Activated CD4-positive, CD25-positive, alpha-beta regulatory T cell (primary cell): ENCODE measurements at regions not wholly inside any gene's neighbourhood (a gene's known extent, or its start where the extent isn't known, plus 50 kb on each side); places are given as distances from the start of the nearest gene placed in this dataset.

Experiments
- DNase-seq, 4 experiments: peaks; one replicate each; lab custom pipeline; 2025; lab: John Stamatoyannopoulos, UW

DNA sequence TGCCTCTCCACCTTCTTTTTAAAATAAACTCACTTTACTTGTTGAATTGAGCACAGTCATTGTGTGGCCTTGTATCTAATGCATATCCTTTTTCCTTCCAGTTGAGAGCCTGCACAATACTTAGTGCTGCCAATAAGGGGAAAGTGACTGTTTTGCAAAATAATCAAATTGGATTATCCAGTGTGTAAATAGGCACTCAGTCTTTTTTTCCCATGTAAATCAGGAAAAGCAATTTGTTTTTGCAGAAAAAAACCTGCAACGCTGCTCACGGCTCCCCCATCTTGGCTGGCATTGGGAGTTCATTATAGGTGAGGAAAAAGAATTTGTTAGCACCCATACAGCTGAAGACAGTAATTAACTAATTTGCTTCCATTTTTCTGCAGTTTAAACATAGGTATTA lies 299.9 kb downstream of the CSNK1G3 start:
- DNase-seq, result no peak

DNA sequence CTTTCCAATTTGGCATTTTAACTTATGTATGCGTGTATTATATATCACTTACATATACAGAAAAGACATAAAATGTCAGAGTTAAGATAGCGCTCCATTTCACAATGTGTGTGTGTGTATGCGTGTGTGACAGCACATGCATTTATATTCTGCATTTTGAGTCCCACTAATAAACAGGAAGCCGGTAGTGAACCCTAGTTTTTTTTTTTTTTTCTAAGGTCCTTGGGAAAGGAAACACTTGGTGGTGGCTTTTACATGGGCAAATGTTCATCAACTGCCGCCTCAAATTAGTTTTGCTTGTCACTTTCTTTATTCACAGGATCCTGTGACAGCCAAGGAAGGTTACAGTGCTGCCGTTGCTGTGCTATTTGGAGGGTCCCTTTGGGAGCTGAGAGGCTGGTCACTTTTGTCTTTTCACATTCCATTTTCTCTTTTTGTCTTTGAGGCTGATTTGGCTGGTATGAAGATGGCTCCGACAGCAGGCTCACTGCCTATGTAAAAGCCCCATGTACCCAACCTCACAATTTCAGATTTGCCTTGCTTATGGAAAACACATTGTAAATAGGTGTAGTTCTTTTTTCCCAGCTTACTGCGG lies 298.9 kb downstream of the CSNK1G3 start:
- DNase-seq, result no peak

DNA sequence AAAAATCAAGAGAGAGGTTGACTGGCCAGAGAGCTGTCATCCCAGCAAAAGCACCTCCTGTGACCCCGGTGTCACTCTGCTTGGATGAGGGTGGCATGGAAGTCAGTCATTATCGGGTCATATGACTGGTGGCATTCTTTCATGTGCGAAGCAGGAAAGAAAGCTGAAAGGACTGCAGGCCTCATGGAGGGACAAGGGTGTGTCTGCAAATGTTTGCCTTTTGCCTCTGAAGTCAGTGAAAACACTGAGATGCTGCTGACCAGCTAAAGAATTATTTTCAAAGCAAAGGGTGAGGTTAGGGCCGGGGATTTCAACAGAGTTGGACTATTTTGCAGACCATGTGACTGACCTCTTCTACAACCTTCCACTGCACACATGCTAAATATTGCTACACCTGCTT lies 298.3 kb downstream of the CSNK1G3 start:
- DNase-seq, result no peak

DNA sequence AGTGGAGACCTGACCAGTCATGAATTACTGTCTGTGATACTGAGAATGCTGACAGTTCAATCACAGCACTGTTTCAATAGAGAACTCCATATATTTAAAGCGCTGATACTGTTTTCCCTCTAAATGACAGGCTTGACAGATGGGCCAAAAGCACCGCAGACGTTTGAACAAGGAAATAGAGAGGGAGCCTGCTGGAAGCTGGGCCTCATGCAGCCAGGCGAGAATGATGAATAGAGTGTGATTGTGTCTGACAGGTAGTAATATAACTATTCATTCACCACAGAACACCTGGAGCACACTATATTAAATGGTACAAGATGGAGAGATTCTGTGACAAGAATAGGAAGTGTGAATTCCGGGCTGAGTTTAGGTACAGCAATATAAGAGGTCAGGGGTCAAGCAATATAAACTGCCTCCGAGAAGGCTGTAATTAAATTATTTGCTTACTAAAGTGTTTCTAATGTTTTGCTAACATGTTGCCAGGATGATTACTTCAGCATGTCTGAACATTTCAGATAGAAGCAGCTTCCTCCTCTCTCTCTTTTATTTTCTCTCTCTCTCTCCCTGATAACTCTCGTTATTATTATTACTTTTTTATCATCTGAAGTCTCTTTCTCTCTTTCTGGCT lies 297.7 kb downstream of the CSNK1G3 start:
- DNase-seq, result no peak

DNA sequence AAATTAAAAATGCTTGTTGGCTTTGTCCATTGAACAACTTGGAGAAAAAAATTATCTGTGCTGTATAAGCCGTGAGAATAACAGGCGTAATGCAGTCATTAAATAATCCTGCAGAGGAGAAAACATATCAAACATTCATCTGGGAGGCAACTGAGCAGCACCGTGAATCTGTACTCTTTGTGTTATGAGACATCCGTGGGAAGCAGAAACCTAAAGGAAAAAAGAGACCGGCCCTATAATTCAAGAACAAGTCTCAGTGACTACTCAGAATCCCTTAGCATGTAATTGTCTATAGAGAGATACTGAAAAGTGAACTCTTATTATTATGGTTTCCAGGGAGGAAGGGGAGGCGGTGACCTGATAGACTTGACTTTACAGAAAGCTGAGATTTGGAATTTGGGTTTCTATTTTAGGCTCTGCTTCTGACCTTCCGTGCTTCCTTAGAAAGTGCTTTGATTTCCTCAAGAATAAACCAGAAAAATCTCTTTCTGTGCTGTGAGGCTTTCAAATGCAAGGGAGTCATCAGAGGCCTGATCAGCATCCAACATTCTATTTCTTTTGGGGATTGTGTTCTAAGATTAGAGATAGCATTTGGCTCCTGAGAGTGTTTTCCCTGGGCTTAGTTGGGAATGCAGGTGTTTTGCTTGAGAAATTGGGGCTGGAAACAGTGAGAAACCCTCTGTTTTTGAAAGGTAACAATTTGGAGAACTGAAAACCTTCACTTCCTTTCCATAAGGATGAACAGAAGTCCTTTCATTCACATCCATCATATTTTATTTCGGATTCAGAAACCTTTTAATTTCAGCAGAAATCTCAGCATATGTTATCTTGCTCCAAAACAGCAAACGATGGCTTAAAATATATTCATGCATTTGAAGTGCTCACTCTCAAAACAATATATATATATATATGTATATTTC lies 296.7 kb downstream of the CSNK1G3 start:
- DNase-seq, result no peak

DNA sequence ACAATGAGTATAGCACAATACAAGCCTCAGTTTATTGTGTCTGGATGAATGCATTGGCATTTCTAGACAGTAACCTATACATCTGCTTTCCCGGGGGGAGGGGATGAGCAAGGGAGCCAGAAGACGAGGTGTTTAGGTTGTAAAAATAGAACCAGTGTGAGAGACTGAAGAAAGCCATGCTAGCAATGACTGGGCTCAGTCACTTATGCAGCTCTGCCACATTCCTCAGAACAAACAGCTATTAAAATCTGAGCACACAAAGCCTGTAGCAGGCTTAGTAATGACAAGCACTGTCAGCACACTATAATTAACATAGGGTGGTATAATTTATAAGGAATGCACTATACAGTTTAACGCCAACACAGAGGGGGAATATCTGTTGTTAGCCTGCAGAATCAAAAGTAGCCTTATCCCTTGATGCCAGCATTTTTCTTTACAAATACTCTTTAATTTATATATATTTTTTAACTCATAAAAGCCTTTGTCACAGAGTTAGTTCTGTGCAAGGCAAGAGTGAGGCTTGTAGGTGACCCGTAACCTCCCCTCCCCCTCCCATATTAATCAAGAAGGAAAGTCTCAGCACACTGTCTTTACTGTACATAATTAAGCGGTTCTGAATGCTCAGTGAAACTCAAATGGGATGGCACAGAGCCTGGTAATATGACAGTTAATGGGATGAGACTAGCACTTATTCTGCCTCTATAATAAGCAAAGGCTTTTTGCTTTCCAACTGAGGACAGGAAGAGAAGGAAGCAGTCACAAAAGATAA lies 295.4 kb downstream of the CSNK1G3 start:
- DNase-seq, result no peak

DNA sequence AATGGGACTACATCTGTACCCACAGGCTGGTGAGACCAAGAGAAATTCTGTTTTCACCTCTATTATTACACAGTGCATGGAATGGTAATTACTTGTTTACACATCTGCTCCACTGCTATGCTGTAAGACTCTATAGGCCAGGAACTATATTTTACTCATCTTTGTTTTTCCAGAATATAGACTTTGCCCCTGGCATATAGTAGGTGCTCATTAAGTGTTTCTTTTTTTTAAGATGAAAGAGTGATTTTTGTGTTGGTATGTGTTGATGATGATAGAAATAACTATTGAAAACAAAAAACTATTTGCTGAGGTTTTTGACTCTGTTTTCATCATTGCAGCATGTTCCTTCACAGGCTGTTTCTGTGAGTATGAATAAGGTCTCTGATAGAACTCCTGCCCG lies 294.7 kb downstream of the CSNK1G3 start:
- DNase-seq, result no peak

DNA sequence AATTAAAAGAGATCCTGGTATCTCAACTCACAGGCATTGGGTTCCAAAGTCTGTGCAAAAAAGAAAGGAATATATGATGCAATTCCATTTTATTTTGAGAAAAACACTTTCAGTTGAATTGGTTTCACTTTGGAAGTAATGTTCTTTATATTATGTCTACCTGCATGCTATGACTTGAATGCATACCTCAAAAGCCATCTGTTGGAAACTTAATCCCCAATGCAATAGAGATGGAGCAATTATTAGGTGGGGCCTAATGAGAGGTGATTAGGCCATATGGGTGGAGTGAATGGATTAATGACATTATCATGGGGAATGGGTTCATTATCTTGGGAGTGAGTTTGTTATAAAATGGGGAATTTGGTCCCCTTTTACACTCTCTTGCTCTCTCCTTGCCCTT lies 293.3 kb downstream of the CSNK1G3 start:
- no peak for DNase-seq

DNA sequence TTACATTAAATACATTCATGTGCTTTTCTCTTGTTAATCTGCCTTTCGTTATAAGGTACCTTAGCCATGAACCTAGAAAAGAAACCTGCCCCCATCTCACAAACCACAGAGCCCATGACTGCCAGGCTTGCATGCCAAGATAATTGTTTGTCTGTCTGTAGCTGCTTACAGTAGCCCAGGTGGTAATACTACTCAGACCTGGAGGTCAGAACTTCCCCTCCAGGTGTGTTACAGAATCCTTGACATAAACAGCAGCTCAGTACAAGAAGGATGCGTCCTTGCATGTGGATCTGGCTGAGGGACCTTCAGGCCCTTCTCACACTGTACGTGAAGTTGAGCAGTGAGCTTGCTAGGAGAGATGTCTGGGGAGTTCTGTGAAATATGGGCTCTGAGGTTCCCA lies 291.4 kb downstream of the CSNK1G3 start:
- no peak for DNase-seq

DNA sequence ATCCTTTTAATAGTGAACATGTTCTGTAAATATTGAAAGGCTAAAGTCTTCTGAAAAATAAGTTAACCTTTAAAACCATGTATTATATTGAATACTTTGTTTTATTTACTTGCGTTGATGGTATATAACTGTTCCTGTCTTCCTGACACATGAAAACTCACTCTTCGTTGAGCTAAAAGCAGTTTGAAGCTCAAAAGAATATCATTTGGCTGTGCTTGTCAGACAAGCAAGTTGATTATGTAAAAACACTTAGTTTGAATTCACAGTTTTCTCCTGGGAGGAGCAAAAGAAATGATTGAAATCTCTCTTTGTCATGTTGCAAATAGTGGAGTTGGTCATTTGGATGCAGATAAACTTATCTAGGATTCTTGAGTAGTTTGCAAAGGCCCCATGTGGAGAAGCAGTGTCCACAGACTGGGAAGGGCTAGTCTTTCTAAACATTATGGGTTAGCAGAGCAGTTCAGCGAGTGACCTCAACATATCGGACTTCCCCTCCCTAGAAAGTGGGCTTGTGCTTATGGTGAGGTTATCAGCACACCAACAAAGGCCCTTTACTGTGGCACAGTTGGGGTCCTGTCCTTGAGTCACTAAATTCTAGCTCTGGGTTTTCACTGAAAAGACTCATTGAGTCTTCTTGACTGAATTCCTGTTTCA lies 290.4 kb downstream of the CSNK1G3 start:
- DNase-seq, result no peak

DNA sequence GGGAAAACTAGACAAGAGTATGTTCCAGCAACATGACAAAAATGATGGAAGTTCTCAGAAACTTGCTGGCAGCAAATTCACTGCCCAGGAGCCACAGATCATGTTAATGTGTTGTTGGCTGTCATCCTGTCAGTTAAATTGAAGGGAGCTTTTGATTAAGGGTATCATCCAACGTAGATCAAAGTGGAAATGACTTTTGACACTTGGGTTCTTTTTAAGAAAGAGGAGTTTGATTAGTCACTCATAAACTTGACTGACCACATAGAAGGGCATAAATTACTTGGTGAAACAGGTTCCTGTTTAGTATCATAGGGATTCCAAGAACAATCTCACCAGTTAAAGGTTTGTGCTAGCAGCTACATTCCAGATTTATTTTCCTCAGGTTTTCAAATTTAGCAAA lies 288.7 kb downstream of the CSNK1G3 start:
- no peak for DNase-seq

DNA sequence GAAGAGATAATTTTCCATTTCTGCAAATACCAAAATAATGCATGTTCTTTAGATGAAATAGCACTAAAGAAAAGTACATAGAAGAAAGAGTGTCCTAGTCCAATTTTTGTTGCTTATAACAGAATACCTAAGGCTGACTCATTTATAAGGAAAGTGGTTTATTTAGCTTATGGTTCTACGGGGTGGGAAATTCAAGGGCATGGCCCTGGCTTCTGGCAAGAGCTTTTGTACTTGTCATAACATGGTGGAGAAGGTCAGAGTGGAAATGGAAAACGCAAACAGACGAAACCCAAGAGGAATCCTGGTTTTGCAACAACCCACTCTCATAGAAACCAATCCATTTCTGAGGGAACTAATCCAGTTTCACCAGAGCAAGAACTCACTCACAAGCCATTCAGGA lies 283.7 kb downstream of the CSNK1G3 start:
- DNase-seq, result no peak

DNA sequence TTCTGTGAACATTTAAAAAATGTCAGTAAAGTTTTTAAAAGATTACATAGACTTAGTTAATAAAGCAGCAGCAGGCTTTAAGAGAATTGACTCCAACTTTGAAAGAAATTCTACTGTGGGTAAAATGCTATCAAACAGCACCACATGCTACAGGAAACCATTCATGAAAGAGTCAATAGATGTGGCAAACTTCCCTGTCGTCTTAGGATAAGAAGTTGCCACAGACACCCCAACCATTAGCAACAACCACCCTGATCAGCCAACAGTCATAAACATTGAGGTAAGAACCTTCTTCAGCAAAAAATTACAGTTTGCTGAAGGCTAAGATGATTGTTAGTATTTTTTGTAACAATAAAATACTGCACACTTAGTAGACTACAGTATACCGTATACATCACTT lies 278.2 kb downstream of the CSNK1G3 start:
- DNase-seq, result no peak

DNA sequence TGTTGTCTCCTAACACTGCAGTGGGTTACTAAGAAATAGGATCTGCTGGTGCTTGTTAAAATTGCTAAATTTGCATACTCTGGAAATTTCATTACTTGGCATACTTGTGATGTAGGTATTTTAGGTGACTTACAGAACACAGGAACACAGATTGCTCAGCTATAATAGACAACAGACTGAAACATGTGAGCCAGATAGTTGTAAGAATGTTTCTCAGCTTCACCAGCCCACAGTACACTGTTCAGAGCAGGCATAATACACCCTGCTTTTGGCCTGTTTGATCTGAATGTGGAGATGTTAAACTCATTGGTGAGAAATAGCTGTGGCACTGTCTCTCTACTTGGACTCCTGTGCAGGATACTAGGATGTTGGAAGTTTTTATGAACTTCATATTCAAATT lies 275.7 kb downstream of the CSNK1G3 start:
- DNase-seq, result no peak

DNA sequence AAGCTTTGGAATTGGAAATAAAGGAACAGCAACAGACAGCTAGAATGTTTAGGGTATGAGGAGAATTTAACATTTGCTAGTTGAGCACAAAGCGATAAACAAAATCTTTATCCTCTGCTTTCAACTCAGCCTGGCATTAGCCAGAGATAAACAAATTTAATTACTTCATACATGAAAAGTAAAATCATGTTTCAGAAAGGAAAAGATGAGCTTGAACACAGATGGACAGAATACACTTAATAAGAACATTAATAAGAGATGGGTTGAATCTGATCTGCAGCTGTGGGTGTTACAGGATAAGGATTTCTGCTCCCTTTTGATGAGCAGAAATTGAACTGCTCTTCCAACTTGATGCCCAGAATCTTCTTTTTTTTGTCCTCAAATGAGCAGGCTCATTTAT lies 275.2 kb downstream of the CSNK1G3 start:
- DNase-seq, result no peak

DNA sequence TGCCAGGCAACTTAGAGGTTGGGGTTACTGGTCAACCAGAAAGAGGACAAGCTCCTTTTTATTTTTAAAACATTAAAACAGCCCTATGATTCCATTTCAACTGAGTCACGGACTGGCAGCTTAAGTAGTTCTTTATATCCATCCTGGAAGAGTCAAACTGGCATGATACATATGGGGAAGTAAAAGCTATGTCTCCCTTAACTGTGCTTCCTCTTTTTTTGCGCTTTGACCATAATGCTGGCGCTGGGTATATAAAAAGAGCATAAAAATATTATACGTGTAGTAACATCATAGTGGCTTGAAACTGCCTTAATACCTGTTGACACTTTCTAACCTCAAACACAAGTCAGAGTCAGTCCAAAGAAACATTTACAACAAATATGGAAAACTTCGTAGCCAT lies 274.4 kb downstream of the CSNK1G3 start:
- no peak for DNase-seq

DNA sequence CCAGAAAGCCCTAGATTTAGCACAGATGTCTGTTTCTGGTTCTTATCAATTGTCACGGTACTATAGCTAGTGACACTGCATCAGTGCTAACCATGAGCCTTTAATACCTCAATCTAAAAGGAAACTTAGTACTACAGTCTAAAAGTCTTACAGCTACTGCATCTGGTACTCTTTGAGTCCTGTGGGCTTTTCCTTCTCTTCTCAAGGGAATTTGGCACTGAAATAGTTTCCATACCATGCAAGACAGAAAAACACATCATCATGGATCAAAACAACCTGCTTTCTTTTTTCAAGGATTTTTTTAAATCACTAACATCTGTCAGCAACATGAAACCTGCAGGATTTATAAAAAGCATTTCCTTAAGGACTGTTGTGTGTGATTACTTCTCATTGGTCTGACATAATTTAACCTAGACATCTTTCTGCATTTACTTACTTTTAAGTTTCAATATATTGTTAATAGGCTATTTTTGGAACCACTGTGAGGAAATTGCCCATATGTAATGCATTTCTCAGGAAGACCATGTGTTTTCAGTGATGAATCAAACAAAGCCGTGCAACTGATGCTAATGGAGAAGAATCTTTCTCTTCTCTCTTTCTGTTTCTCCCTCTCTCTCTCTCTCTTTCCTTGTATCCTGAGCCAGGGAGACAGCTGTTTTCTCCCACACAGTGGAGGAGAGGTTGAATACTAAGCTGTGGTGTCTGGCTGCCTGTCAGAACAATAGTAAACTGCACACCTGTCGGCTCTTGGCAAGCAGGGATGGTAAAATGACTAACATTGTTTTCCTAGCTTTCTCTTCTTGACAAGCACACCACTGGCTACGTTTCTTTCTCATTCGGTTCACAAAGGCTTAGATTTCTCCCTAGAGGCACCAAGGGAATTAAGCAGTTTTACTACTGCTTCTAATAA lies 273.4 kb downstream of the CSNK1G3 start:
- no peak for DNase-seq

DNA sequence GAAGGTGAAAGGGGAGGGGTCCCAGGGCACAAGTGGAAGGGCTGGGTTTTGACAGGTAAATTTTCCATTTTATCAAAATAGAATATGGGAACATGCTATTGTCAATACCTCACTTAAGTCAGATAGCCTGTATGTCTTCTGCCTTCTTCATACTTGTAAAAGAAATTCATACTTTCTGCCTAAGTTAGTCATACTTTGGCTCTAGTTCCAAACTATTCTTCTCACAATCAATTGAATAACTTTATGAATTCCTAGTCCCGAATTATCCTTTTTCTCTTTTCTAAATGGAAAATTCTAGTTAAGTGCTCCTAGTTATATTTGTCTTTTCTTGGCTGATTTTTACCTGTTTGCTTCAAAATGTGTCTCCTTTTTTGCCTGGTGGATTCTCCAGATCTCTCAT lies 271.4 kb downstream of the CSNK1G3 start:
- DNase-seq, result no peak

DNA sequence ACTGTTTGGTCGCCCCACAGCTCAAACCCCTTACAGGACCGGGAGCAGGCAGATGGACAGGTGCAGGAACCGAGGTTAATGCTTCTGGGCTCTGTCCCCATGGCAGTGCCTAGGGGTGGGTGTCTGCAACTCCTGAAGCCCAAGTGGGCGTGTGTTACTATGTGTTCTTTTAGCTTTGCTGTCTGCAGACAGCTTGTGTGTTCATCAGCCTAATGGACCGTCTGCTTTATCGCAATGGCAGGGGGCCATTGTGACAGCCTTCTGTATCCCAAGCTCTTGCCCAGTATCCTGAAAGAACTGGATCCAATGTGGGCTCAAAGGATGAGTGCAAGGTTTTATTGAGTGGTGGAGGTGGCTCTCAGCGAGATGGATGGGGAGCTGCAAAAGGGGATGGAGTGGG lies 266.7 kb downstream of the CSNK1G3 start:
- DNase-seq, result no peak

DNA sequence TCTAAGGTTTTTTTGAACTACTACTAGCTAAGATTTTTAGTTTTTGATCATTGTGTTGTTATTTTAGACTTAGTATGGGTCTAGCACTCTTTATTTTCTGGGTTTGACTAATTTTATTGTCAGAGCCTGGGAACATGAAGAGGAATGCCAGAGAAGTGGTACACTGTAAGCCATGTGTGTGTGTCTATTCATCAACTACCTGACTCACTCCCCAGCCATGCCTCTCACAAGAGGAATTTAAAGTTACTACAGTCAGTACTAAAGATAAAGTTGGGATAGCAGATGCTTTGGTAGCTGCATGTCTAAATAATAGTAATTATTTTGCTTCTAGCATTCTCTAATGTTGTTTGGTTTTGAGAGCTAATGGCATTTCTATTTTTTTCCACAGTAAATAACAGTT lies 264.8 kb downstream of the CSNK1G3 start:
- no peak for DNase-seq

DNA sequence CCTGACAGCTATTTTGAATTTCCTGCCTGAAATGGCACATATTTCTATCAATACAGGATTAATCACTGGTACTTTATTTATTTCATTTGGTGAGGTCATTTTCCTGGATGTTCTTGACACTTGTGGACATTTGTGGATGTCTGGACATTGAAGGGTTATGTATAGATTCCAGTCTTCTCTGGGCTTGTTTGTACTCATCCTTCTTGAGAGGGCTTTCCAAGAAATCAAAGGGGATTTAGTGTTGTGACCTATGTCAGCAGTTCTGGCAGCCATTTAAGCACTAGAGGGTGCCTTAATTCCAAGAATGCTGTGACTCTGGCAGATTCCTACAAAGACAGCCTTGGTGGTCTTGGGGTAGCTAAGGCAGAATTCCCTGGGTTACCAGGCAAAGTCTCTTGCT lies 259.7 kb downstream of the CSNK1G3 start:
- no peak for DNase-seq
